ENCODE measurements at regions not wholly inside any gene's neighbourhood (a gene's known extent, or its start where the extent isn't known, plus 50 kb on each side); places are given as distances from the start of the nearest gene placed in this dataset.
"Not testable (repeated sequence)": the region's sequence is repeated elsewhere in the genome, so short reads cannot be mapped to it uniquely, and the experiment has no call there.

DNA sequence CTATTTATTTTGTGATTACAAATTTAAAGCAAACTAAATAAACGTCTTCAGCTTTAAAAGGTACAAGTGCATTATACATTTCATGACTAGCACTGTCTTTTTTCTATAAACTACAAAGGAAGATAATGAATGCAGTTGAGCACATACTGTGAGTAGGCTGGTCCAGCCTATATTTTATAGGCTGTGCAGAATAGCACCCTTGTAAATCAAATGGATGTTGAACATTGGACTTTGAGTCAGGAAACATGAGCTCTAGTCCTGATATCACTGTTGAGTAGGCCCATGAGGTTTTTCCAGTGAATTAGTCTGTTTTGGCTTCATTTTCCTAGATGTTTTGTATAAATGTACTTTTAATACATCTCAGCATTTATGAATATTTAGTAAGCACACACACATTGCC is 447.3 kb upstream of the KCNMB2 start:
- no peak for DNase-seq

- DNase-seq = no peak
Observed at GRCh38 chr3:178090899-178091298, 445.3 kb upstream of the KCNMB2 start.

DNA sequence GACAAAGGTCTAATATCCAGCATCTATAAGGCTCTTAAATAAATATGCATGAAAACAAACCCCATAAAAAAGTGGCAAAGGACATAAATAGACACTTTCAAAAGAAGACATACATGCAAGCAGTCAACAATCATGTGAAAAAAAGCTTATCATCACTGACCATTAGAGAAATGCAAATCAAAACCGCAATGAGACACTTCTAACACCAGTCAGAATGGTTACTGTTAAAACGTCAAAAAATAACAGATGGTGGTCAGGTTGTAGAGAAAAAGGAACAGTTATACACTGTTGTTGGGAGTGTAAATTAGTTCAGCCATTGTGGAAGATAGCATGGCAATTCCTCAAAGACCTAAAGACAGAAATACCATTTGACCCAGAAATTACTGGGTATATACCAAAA is 440.7 kb upstream of the KCNMB2 start:
- DNase-seq = no peak

- DNase-seq = no peak
Observed at GRCh38 chr3:178096955-178097354, 439.3 kb upstream of the KCNMB2 start.

- DNase-seq = no peak
Observed at GRCh38 chr3:178097576-178097975, 438.7 kb upstream of the KCNMB2 start.

DNA sequence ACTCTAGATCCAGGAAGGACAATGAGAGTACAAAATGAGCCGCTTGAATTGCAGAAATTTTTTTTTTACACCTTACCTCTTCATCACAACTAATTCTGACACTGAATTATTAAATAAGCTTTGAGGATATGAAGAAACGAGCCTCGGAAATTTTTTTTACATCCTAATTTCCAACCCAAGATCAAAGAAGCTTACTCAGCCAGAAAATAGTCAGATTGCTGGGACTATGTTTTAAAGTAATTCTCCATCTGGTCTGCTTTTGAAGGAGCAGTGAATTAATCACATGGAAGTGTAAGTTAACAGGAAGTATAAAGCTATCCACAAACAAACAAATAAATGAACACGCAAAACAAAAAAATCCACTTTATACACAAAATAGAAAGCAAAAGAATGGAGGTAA is 437.0 kb upstream of the KCNMB2 start:
- DNase-seq = no peak

GRCh38 chr3:178099862-178100261 is 436.4 kb upstream of the KCNMB2 start:
- DNase-seq = no peak

DNA sequence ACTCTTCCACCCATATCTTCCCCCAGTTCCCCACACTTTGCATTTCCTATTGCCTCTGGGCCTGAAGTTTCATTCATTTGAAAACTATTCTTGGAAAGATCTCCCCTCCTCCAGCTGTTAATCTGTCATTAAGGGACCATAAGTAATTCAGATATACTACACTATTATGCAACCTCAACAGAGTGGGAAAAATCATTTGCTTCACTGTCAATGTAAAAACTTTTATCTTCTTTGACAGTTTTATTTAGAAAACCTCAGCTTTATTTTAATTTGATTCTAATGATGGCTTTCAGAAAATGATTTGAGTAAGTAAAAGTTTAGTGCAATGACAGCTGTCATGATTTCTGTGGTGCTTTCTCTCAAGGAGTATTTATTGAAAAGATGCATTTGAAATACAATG is 435.3 kb upstream of the KCNMB2 start:
- DNase-seq = no peak

DNA sequence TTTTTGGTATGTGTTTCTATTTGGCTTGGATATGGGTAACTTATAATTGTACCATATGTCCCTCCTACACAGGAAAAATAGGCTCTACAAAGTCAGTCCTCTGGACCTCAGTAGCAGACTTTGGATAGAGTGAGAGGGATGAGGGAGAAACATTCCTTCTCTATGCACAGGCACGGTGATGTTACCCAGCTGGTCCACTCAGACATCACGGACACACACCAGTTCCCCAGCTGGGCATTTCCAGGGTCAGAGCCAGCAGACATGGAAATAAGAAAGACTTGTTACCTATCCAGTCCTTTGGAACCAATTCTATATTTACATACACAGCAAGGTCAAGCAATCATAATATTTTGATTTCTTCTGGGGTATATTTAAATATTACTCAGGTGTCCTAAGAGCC is 433.1 kb upstream of the KCNMB2 start:
- DNase-seq = no peak

- DNase-seq = no peak
Observed at GRCh38 chr3:178107804-178108203, 428.4 kb upstream of the KCNMB2 start.

GRCh38 chr3:178109691-178110090 is 426.5 kb upstream of the KCNMB2 start:
- no peak for DNase-seq

DNA sequence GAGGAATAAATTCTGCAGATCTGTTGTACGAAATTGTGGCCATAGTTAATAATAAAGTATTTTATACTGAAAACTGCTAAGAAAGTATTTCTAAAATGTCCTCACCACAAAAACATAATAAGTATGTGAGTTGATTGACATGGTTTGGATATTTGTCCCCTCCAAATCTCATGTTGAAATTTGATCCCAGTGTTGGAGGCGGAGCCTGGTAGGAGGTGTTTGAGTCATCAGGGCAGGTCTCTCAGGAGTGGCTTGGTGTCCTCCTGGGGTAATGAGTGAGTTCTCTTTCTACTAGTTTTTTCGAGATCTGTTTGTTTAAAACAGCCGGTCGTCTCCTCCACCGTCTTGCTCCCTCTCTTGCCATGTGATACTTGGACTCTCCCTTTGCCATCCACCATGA is 424.1 kb upstream of the KCNMB2 start:
- peak; percentile 9 for DNase-seq

GRCh38 chr3:178112552-178112951 is 423.7 kb upstream of the KCNMB2 start:
- DNase-seq = not testable (repeated sequence)

DNA sequence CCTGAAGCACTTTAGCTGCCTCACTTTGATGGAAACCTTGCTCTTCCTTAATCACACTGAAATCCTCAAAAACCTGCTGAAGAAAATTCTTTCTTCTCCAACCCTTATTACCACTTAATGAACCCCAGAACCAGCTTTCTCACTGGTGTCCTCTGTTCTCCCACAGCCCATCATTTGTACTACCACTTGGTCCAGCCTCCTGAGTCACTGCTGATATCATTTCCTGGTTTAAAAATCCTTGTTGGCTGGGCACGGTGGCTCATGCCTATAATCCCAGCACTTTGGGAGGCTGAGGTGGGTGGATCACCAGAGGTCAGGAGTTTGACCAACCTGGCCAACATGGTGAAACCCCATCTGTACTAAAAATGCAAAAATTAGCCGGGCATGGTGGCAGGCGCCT is 418.6 kb upstream of the KCNMB2 start:
- no peak for DNase-seq

GRCh38 chr3:178119608-178120295 is 416.5 kb upstream of the KCNMB2 start:
- DNase-seq = not testable (repeated sequence)

GRCh38 chr3:178120367-178120766 is 415.9 kb upstream of the KCNMB2 start:
- no peak for DNase-seq

DNA sequence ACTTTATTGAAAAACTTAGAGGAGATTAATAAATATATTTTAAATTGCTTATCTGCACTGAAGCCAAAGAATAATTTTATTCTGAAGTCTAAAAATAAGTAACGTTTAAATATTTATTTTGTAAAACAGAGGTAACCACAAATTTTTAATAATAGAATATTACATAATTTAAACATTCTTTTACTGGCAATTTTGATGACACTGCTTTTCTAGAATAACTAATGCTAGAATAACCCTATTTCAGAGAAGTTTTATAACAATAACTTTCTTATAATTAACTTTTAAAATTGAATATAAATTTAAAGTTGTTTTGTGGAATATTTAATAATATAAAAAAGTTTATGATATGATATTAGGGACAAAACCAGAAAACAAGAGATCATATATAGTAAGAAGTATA is 409.6 kb upstream of the KCNMB2 start:
- DNase-seq = no peak

DNA sequence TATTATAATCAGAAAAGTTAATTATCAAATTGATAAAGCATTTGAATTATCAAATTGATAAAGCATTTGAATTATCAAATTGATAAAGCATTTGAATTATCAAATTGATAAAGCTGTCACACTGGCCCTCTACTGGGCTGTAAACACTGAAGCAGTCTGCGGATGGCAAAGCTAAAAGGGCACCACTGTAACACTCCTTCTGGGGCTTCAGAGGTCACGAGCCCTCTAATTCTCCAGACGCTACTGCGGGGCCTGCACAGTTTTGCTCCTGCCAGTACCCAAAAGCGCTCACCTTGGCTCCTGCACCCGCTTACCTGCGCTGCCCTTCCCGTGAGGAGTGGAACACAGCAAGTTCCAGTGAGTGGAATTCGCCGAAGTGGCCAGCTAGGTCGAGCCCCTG is 409.0 kb upstream of the KCNMB2 start:
- DNase-seq = no peak

GRCh38 chr3:178129109-178129508 is 407.1 kb upstream of the KCNMB2 start:
- DNase-seq = no peak

DNA sequence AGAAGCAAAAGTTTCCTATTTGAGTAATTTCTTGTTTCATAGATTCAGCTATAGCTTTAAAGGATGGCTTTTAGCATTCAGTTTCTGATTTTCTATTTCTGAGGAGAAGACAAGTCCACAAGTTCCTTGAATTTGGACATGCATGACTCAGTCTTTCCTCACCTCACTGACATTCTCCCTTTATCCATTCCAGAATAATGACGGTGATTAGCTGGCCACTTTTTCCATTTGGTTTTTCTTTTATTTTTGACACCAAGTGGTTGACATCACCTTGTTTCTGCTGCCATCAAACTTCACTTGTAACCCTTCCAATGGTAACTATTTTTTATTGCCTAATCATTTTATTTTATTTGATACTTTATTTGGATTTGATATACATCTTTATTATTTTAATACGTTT is 404.4 kb upstream of the KCNMB2 start:
- no peak for DNase-seq

- DNase-seq = no peak
Observed at GRCh38 chr3:178137206-178137605, 399.0 kb upstream of the KCNMB2 start.

GRCh38 chr3:178137831-178138230 is 398.4 kb upstream of the KCNMB2 start:
- DNase-seq = no peak

DNA sequence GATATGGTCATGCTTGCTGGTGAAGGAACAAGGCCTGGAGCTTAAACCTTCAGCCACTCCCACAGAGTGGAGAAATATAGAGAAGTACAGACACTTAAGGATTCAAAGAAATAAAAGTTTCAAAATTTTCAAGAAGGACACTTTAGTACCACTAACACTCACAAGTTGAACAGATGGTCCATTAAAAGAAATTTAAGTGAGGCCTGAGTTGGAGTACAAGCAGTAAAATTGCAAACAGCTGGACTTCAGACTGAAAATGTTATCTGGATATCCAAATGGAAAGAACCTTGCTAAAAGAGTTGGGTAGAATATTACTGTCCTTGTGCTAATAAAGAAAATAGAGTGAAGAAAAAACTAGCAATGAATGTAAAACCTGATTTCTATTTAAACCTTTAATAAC is 397.1 kb upstream of the KCNMB2 start:
- DNase-seq = no peak

GRCh38 chr3:178140531-178141304 is 395.5 kb upstream of the KCNMB2 start:
- no peak for DNase-seq

DNA sequence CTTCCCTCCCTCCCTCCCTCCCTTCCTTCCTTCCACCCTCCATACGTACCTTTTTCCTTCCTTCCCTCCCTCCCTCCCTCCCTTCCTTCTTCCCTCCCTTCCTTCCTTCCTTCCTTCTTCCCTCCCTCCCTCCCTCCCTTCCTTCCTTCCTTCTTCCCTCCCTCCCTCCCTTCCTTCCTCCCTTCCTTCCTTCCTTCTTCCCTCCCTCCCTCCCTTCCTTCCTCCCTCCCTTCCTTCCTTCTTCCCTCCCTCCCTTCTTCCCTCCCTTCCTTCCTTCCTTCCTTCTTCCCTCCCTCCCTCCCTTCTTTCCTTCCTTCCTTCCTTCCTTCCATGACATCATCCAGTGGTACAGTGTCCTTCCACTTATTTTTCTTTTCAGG is 394.9 kb upstream of the KCNMB2 start:
- DNase-seq = not testable (repeated sequence)
